ENCODE measurements at regions not wholly inside any gene's neighbourhood (a gene's known extent, or its start where the extent isn't known, plus 50 kb on each side); places are given as distances from the start of the nearest gene placed in this dataset.

DNA sequence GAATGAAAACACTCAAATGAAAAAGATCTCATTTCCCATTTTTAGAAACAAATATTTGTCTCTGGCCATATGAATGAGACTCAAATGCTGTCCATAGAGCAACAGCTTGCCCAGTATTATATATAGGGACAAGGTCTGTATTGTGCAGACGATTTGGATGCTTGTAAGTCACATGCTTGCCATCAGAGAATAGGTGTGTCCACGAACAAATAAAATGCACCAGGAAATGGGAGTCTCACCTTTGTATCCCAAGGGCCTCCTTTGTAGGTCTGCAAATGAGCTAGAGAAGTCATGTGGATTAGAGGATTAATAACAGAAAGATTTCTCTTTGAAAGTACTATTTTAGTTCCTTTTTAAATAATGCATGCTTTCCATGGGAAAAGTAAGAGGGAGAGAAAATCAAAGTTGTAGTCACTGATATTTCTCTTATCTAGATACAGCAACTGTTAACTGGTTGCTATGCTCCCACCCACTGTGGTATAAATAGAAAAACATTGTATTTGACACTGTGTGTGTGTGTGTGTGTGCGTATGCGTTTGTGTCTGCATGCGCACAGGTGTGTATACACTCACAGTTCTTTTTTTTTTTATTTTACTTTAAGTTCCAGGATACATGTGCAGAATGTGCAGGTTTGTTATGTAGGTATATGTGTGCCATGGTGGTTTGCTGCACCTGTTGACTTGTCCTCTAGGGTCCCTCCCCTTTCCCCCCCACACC lies 383.4 kb upstream of the ARRDC4 start:
- TF ChIP-seq, protein P1, sequence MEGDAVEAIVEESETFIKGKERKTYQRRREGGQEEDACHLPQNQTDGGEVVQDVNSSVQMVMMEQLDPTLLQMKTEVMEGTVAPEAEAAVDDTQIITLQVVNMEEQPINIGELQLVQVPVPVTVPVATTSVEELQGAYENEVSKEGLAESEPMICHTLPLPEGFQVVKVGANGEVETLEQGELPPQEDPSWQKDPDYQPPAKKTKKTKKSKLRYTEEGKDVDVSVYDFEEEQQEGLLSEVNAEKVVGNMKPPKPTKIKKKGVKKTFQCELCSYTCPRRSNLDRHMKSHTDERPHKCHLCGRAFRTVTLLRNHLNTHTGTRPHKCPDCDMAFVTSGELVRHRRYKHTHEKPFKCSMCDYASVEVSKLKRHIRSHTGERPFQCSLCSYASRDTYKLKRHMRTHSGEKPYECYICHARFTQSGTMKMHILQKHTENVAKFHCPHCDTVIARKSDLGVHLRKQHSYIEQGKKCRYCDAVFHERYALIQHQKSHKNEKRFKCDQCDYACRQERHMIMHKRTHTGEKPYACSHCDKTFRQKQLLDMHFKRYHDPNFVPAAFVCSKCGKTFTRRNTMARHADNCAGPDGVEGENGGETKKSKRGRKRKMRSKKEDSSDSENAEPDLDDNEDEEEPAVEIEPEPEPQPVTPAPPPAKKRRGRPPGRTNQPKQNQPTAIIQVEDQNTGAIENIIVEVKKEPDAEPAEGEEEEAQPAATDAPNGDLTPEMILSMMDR (IDR thresholded peaks at IDR 0.05), result no peak
- TF ChIP-seq POLR2A (IDR thresholded peaks at IDR 0.05), result no peak

Measured in ovary (tissue), 3 donors.